GM19455 (cell line): ENCODE measurements at regions not wholly inside any gene's neighbourhood (a gene's known extent, or its start where the extent isn't known, plus 50 kb on each side); places are given as distances from the start of the nearest gene placed in this dataset.

Source experiments
- ATAC-seq: cut with Tn5 transposase; IDR thresholded peaks from one replicate; pipeline ENCODE4 v1.9.1; 2021; ENCODE audit not compliant: unreplicated experiment

- ATAC-seq = no peak
Measured at GRCh38 chr4:84441758-84442377, 57.2 kb downstream of the NKX6-1 start.

- ATAC-seq = no peak
Measured at GRCh38 chr4:84439996-84440395, 59.1 kb downstream of the NKX6-1 start.

- ATAC-seq = no peak
Measured at GRCh38 chr4:84436812-84437211, 62.3 kb downstream of the NKX6-1 start.

- ATAC-seq = no peak
Measured at GRCh38 chr4:84434344-84434743, 64.7 kb downstream of the NKX6-1 start.

- no peak for ATAC-seq
Measured at GRCh38 chr4:84433633-84434222, 65.4 kb downstream of the NKX6-1 start.

GRCh38 chr4:84432713-84433112 is 66.4 kb downstream of the NKX6-1 start:
- ATAC-seq = no peak

- no peak for ATAC-seq
Measured at GRCh38 chr4:84420608-84421007, 78.5 kb downstream of the NKX6-1 start.

GRCh38 chr4:84419201-84419600 is 79.9 kb downstream of the NKX6-1 start:
- no peak for ATAC-seq

GRCh38 chr4:84417997-84418709 is 80.9 kb downstream of the NKX6-1 start:
- ATAC-seq = no peak

GRCh38 chr4:84413976-84414375 is 85.1 kb downstream of the NKX6-1 start:
- no peak for ATAC-seq

- no peak for ATAC-seq
Measured at GRCh38 chr4:84413480-84413879, 85.6 kb downstream of the NKX6-1 start.

- no peak for ATAC-seq
Measured at GRCh38 chr4:84412062-84412461, 87.0 kb downstream of the NKX6-1 start.

- no peak for ATAC-seq
Measured at GRCh38 chr4:84407554-84408407, 91.3 kb downstream of the NKX6-1 start.

- ATAC-seq = no peak
Measured at GRCh38 chr4:84403656-84404055, 95.4 kb downstream of the NKX6-1 start.

- no peak for ATAC-seq
Measured at GRCh38 chr4:84401701-84402306, 97.3 kb downstream of the NKX6-1 start.

- no peak for ATAC-seq
Measured at GRCh38 chr4:84394386-84394785, 104.7 kb downstream of the NKX6-1 start.

GRCh38 chr4:84392951-84393590 is 106.0 kb downstream of the NKX6-1 start:
- ATAC-seq = no peak

- ATAC-seq = no peak
Measured at GRCh38 chr4:84389406-84389805, 109.7 kb downstream of the NKX6-1 start.

- no peak for ATAC-seq
Measured at GRCh38 chr4:84385203-84385602, 113.9 kb downstream of the NKX6-1 start.

- ATAC-seq = no peak
Measured at GRCh38 chr4:84384801-84385200, 114.3 kb downstream of the NKX6-1 start.

- no peak for ATAC-seq
Measured at GRCh38 chr4:84381759-84382158, 117.3 kb downstream of the NKX6-1 start.
